PFSK-1 (cell line): ENCODE measurements at regions not wholly inside any gene's neighbourhood (a gene's known extent, or its start where the extent isn't known, plus 50 kb on each side); places are given as distances from the start of the nearest gene placed in this dataset.

Source experiments
- POLR2AphosphoS5 ChIP-seq: IDR thresholded peaks from 2 replicates; pipeline ENCODE4 v1.6.1; 2012; ENCODE audit warnings: low read depth, mild to moderate bottlenecking, control low read depth, low read length, moderate library complexity
- REST ChIP-seq, 2 experiments: IDR thresholded peaks; 2 replicates each; pipeline versions ENCODE4 v1.6.1 to v1.8.0; 2011 to 2012; ENCODE audit warnings: low read depth in 2 of 2, low read length in 2 of 2, control low read depth in 1 of 2, inconsistent platforms in 1 of 2, mild to moderate bottlenecking in 1 of 2, moderate library complexity in 1 of 2; ENCODE audit not compliant: insufficient read depth in 1 of 2
- TAF1 ChIP-seq: IDR thresholded peaks from 2 replicates; pipeline ENCODE4 v1.6.1; 2012; ENCODE audit warnings: low read length, control low read depth, borderline replicate concordance; ENCODE audit not compliant: insufficient read depth

GRCh38 chr21:16337266-16337665 lies 607.5 kb downstream of the USP25 start:
- no peak for TF ChIP-seq REST (IDR thresholded peaks at IDR 0.05; ENCODE audit: insufficient read depth in 1 of 2, low read depth in 2 of 2, low read length in 2 of 2)
- TF ChIP-seq POLR2AphosphoS5, result no peak
- no peak for TF ChIP-seq TAF1
